K562 (cell line): ENCODE measurements at regions not wholly inside any gene's neighbourhood (a gene's known extent, or its start where the extent isn't known, plus 50 kb on each side); places are given as distances from the start of the nearest gene placed in this dataset.

Experiments used
- ATAC-seq: fragments of 200-7000 bp; cut with Tn5 transposase; 3 replicates; pipeline ENCODE4 v1.9.1; 2020; ENCODE audit warnings: moderate library complexity
- BruUV-seq: library from RNA; stranded (reverse); fragments of 400-500 nt; replicated peaks from 2 replicates; lab custom pipeline; 2021; lab: Mats Ljungman, UMichigan
- CTCF ChIA-PET: fragments of 300-600 bp; formaldehyde crosslinking; extraction: SDS; loops from one replicate; lab custom pipeline; 2021; ENCODE audit warnings: low intra/inter-chr PET ratio; lab: Yijun Ruan, JAX
- POLR2A ChIA-PET: fragments of 300-600, 350-650 bp; sonication (Branson Sonifier 250); formaldehyde crosslinking; extraction: SDS; loops from one replicate; lab custom pipeline; 2021; ENCODE audit warnings: antibody characterized with exemption, inconsistent platforms; lab: Yijun Ruan, JAX
- DNase-seq, 4 experiments: peaks; one replicate each; pipeline versions ENCODE4 v3.0.0 to v3.0.0-alpha.2; 2011 to 2018; ENCODE audit warnings: low spot score in 3 of 4, mixed read lengths in 3 of 4; ENCODE audit errors: extremely low read depth in 1 of 4
- FAIRE-seq: peaks from 2 replicates; lab custom pipeline; 2011; peaks lifted over from hg19 to GRCh38; lab: Jason Lieb, UNC
- H2AFZ ChIP-seq: 2 replicates; pipeline ENCODE4 v1.6.0; 2011; ENCODE audit warnings: low read depth, low read length, control low read depth, inconsistent platforms
- H3K27ac ChIP-seq: fragments of 200-600 bp; 3 replicates; pipeline ENCODE4 v1.8.0; 2011; ENCODE audit warnings: low read depth, mild to moderate bottlenecking, control low read depth, inconsistent platforms, low read length, moderate library complexity, mixed read lengths; ENCODE audit errors: extremely low read depth
- H3K27me3 ChIP-seq, 2 experiments: fragments of 300-600 bp in 1 of 2; 2 replicates in 1 of 2; 3 replicates in 1 of 2; pipeline versions ENCODE4 v1.6.0 to v1.8.0; 2011; ENCODE audit warnings: inconsistent platforms in 2 of 2, low read length in 2 of 2, mild to moderate bottlenecking in 1 of 2, mixed read lengths in 1 of 2, moderate library complexity in 1 of 2; ENCODE audit not compliant: control insufficient read depth in 2 of 2, insufficient read depth in 2 of 2
- H3K36me3 ChIP-seq: fragments of 300-600 bp; 3 replicates; pipeline ENCODE4 v1.8.0; 2011; ENCODE audit warnings: mild to moderate bottlenecking, low read length, inconsistent platforms; ENCODE audit not compliant: control insufficient read depth, insufficient read depth
- H3K4me1 ChIP-seq, 2 experiments: fragments of 200-600 bp in 1 of 2; replicated peaks in 1 of 2; 2 replicates in 1 of 2; 3 replicates in 1 of 2; pipeline versions ENCODE4 v1.5.1 to v1.8.0; 2011; ENCODE audit warnings: inconsistent platforms in 2 of 2, low read length in 2 of 2, mild to moderate bottlenecking in 1 of 2, mixed read lengths in 1 of 2, moderate library complexity in 1 of 2; ENCODE audit not compliant: control insufficient read depth in 2 of 2, insufficient read depth in 2 of 2
- H3K4me2 ChIP-seq: 2 replicates; pipeline ENCODE4 v1.6.1; 2011; ENCODE audit warnings: low read length, control low read depth, inconsistent platforms, mixed read lengths; ENCODE audit not compliant: insufficient read depth
- H3K4me3 ChIP-seq: fragments of 200-600 bp; sonication (generic), shearing (Covaris generic); 2 replicates; pipeline ENCODE4 v1.5.1; 2016; ENCODE audit warnings: control low read depth, inconsistent platforms
- H3K79me2 ChIP-seq: fragments of 200-600 bp; 3 replicates; pipeline ENCODE4 v1.8.0; 2011; ENCODE audit warnings: low read length, inconsistent platforms; ENCODE audit not compliant: control insufficient read depth, insufficient read depth
- H3K9ac ChIP-seq, 2 experiments: 2 replicates each; pipeline versions ENCODE4 v1.6.0 to v1.6.1; 2011; ENCODE audit warnings: low read depth in 2 of 2, low read length in 2 of 2, control low read depth in 1 of 2, inconsistent platforms in 1 of 2, mild to moderate bottlenecking in 1 of 2, mixed read lengths in 1 of 2; ENCODE audit not compliant: insufficient read depth in 1 of 2
- H3K9me1 ChIP-seq: one replicate; pipeline ENCODE4 v1.6.0; 2011; ENCODE audit warnings: inconsistent platforms, mild to moderate bottlenecking, low read length, moderate library complexity; ENCODE audit not compliant: control insufficient read depth, insufficient read depth
- H3K9me3 ChIP-seq: replicated peaks from 2 replicates; pipeline ENCODE4 v1.5.1; 2011; ENCODE audit warnings: low read depth, low read length, inconsistent platforms; ENCODE audit not compliant: control insufficient read depth, insufficient read depth
- H4K20me1 ChIP-seq: replicated peaks from 2 replicates; pipeline ENCODE4 v1.6.1; 2011; ENCODE audit warnings: low read length, inconsistent platforms, mixed read lengths; ENCODE audit not compliant: control insufficient read depth, insufficient read depth
- CHD2 ChIP-seq: IDR thresholded peaks from 2 replicates; pipeline ENCODE4 v1.6.1; 2011; ENCODE audit warnings: low read depth, low read length
- CREB5 ChIP-seq: fragments of 250-450 bp; sonication (Bioruptor Pico); IDR thresholded peaks from 2 replicates; pipeline ENCODE4 v1.5.0; 2020; ENCODE audit warnings: mild to moderate bottlenecking
- ETV1 ChIP-seq: fragments of 450-650 bp; conservative IDR thresholded peaks from 2 replicates; pipeline ENCODE4 v1.6.1; 2016; ENCODE audit warnings: missing genetic modification characterization, control low read depth, low read depth, missing compliant biosample characterization
- HMG20A ChIP-seq: fragments of 450-650 bp; formaldehyde crosslinking; conservative IDR thresholded peaks from 2 replicates; pipeline ENCODE4 v1.4.0; 2020; ENCODE audit warnings: mild to moderate bottlenecking, mixed read lengths
- MGA ChIP-seq: fragments of 450-650 bp; IDR thresholded peaks from 2 replicates; pipeline ENCODE4 v1.6.1; 2016; ENCODE audit warnings: mild to moderate bottlenecking, moderate library complexity
- NFE2L1 ChIP-seq: fragments of 450-650 bp; IDR thresholded peaks from 2 replicates; pipeline ENCODE4 v1.6.1; 2016; ENCODE audit warnings: missing genetic modification characterization, low read depth, mild to moderate bottlenecking, missing compliant biosample characterization, moderate library complexity, borderline replicate concordance
- NFRKB ChIP-seq: fragments of 450-650 bp; IDR thresholded peaks from 2 replicates; pipeline ENCODE4 v1.6.1; 2016; ENCODE audit warnings: low read depth
- RFX1 ChIP-seq: fragments of 450-650 bp; IDR thresholded peaks from 2 replicates; pipeline ENCODE4 v1.6.1; 2016; ENCODE audit warnings: mild to moderate bottlenecking, moderate library complexity
- TFAM ChIP-seq: fragments of 250-450 bp; sonication (Bioruptor Pico); conservative IDR thresholded peaks from 2 replicates; pipeline ENCODE4 v1.5.0; 2021; ENCODE audit warnings: mild to moderate bottlenecking, moderate library complexity
- ZKSCAN1 ChIP-seq: fragments of 150-350 bp; IDR thresholded peaks from 2 replicates; pipeline ENCODE4 v1.6.1; 2016; ENCODE audit warnings: low read depth, low read length
- WGBS: fragments of 100-300 bp; shearing (Covaris generic); methylation state at CpG from one replicate; pipeline ENCODE4 v1.1.6; 2016; ENCODE audit warnings: low coverage, mixed read lengths; ENCODE audit not compliant: insufficient coverage; ENCODE audit errors: missing lambda C conversion rate; 5-methylcytosine and 5-hydroxymethylcytosine counted together
- in situ Hi-C: fragments of 300-500 bp; cut with MboI; formaldehyde crosslinking; loops from 4 replicates; pipeline ENCODE4 v1.15.0; 2018; ENCODE audit warnings: inconsistent platforms, mixed read lengths
- intact Hi-C: fragments of 100-400 bp; cut with micrococcal nuclease; formaldehyde crosslinking; loops from 2 replicates; pipeline ENCODE4 v1.14.2; 2022

DNA sequence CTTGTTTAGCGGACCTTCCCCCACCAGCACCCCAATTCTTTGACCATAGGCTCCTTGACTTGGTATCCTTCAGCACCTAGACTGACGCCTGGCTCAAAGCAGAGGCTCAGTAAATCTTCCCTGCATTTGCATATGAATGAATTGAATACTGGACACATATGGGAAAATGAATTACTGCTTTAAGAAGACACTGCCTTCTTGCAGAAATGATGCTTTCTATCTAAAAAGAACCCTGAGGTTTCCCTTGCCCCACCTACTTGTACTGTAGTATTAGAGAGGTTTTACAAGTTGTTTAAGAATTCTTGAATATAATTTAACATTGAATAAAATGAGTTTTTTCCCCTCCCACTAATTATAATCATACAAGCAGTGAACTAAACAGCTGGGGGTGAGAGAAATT is 190.7 kb downstream of the SAMD5 start:
- ATAC-seq, result no peak
- WGBS, result 57% methylated on average over 2 of the region's 2 CpGs
- no peak overlapping the region for H3K9ac ChIP-seq
- H4K20me1 ChIP-seq, result no peaks in the 10 kb centered on the region
- no peaks in the 10 kb centered on the region for H3K9me1 ChIP-seq
- no peaks in the 10 kb centered on the region for H3K9me3 ChIP-seq
- H3K79me2 ChIP-seq, result no peaks in the 10 kb centered on the region
- no peak overlapping the region for H3K27ac ChIP-seq
- H2AFZ ChIP-seq, result no peak overlapping the region
- no peak for DNase-seq
- peaks cover under 1% of the 10 kb centered on the region; the same call in 1 of the 3 replicates for H3K36me3 ChIP-seq
- ChIA-PET CTCF (no interaction called here), POLR2A (interaction anchor here (2.0 kb wide), 1 partner anchor 10 kb away, joined by 9 read pairs; no protein-coding TSS in a partner anchor)
- in situ Hi-C loops (no loop called here), intact Hi-C loops (no loop called here)
- no peak overlapping the region for H3K4me3 ChIP-seq
- H3K4me1 ChIP-seq, result 0 out of 5 replicates have a peak, but pooled peaks cover 0 to 8% of the 10 kb centered on the region in 2 experiments
- BruUV-seq, result no TSS peak
- FAIRE-seq, result no peak
- H3K27me3 ChIP-seq, result no peaks in the 10 kb centered on the region
- no peak for TF ChIP-seq RFX1
- TF ChIP-seq CREB5, result no peak
- TF ChIP-seq HMG20A (CRISPR knock-in tag), result no peak
- TF ChIP-seq ETV1, result no peak
- TF ChIP-seq NFRKB, result no peak
- no peak for TF ChIP-seq TFAM (CRISPR knock-in tag)
- TF ChIP-seq CHD2, result no peak
- TF ChIP-seq NFE2L1 (tag), result no peak
- TF ChIP-seq ZKSCAN1, result no peak
- no peak for TF ChIP-seq MGA
- no peak overlapping the region for H3K4me2 ChIP-seq
